DMS53 (cell line): ENCODE measurements at regions not wholly inside any gene's neighbourhood (a gene's known extent, or its start where the extent isn't known, plus 50 kb on each side); places are given as distances from the start of the nearest gene placed in this dataset.

Experiments
- DNase-seq: peaks from one replicate; lab custom pipeline; 2025; lab: John Stamatoyannopoulos, UW

GRCh38 chr6:5946701-5947100, 60.0 kb downstream of the NRN1 start:
- DNase-seq, result no peak

- DNase-seq, result no peak
Measured at GRCh38 chr6:5946181-5946580, 60.5 kb downstream of the NRN1 start.

DNA sequence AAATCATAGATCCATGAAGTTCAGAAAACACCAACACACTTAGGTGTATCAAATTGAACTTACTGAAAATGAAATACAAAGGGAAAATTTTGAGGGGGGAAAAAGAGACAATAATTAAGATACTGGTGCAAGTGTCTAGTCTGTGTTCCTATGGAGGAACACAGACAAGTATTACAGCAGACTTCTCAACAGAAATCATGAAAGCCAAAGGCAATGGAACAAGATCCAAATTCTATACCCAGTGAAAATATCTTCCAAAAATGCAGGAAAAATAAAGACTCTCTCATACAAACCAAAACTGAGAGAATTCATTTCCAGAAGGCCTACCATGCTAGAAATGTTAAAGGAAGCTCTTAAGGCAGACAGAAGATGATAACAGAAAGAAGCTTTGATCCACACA, 63.1 kb downstream of the NRN1 start:
- peak; percentile 2 for DNase-seq

DNA sequence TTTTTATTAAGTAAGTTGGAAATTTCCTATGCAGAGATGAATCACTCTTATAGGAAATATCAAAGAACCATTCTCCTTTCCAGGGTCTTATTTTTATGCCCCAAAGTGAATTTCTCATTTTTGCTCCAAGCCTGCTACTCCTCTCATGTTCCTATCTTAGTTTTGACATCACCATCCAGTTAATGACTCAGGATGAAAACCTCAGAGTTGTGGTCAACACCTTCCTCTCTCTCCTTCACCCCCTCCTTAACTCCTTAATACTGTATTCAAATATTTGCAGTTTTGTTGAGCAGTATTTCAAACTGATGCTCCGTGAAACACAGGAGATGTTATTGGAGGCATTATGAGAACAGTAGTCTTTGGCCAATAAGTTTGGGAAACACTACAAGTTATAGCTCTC, 64.1 kb downstream of the NRN1 start:
- no peak for DNase-seq

DNA sequence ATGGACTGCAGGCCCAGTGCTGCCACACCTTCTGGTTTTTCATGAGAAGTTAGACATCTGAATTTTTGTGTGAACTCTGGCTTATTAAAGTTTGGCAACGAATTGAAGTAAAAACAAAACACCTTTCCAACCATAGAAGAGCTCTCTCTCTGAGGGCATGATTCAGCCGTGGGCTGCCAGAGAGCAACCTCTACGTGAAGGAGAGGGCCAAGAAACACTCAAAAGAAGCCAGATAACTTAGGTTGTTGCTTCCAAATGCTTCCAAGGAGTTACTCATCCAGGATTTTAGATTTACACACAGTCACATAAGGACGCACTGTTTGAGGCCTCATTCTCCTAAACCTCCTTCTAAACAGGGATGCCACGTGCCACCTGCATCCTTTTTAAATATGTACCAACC, 65.5 kb downstream of the NRN1 start:
- DNase-seq, result no peak

DNA sequence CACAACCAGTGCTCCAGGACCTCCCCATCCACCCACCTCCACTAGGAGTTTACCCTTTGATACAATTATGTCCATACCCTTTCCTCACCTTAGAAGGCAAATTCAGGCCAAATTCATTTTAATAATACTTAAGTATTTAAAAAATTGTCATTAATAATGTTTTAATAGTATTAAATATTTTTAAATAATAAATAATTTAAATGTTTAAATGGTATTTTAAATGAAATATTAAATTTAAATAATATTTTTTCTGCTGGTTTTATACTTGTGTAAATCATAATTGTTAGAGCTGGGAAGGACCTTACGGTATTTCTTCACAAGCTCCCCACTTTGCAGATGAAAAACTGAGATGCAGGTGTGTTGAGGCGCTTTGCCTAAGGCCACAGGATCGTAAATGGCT, 67.8 kb downstream of the NRN1 start:
- DNase-seq, result no peak

DNA sequence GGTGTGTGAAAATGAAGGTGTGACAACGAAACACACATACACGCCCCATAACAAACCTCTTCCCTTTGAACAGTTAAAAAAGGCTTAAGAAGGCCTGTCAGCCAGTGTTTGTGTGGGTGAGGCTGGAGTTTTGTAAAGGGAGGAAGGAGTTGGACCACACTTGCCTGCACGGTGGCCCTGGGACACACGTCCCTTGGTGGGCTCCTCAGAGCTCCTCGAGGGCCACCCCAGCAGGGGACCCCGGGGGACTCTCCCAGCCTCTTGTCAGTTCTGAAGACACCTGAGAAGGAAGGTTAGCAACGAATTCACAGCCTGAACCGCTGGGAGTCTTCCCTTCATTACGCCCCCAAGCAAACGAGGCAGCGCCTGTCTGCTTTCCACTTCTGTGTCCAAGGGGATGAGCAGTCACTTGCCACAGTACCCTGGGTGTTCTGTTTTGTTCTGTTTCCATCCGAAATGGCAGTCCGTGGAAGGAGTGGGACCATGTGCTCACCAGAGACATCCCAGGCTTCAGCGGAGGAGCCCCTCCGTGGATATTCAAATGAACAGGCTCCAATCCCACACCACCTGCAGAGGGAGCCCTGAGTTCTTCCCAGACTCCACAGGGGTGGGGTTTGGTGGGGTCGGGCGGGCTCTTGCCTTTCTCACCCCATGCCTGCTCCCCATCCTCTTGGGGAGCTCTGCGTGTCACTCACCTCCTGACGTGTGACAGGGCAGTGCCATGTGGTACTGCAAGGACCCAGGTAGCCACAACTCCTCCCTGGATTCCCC, 68.6 kb downstream of the NRN1 start:
- DNase-seq, result no peak

GRCh38 chr6:5937169-5937909, 69.4 kb downstream of the NRN1 start:
- no peak for DNase-seq

DNA sequence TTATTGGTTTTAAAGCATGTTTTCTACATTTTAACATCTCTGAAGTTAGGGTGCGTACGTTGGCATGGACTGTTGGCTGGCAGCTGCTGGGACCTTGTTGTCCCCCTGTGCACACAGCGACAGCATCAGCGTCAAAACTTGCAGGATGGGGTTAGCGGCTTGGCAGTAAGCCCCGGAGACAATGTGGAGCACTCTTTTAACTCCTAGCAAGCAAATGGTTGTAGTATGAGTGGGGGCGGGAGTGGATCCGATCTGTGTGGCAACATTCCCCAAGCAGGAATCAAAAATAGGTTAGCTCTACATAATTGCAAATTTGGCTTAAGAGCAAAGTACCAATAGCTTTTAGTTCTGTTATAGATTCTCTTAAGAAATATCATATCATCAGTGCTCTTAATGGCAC, 70.1 kb downstream of the NRN1 start:
- DNase-seq, result no peak

GRCh38 chr6:5936140-5936539, 70.6 kb downstream of the NRN1 start:
- DNase-seq, result no peak

DNA sequence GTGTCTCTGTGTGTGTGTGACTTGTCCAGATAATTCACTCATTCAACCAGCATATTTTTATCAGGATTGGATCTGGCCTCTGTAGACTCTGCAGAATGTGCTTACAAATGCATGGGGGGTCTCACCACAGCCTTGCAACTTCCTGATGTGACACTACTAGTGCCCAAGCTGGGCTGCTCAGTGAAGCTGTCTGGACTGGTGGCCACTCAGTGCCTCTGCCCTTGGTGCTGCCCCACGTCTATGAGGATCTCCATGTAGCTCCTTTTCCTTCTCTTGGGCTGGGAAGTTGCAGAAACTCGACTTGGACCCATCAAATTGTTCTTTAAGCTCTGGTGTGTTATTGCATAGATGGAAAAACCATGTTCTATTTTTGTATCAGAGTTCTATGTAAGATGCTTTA, 75.8 kb downstream of the NRN1 start:
- no peak for DNase-seq

GRCh38 chr6:5930143-5930770, 76.5 kb downstream of the NRN1 start:
- no peak for DNase-seq

DNA sequence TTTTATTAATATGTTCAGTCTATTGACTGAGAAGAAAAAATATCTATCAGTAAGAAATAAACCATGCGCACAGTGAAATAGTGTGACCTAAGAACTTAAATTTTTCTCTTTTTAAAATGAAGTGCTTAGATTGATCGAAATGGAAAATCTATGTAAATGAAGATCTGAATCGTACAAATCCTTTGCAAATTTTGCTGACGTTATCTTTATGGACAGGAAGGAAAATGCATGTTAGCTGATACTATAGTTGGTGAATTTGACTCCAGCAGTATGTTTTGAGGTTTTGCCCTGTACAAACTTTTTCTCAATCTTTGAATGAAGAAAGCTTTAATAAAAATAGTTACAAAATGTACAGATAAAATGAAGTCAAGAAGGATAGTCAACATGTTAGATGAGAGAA, 82.9 kb downstream of the NRN1 start:
- DNase-seq, result no peak

- DNase-seq, result no peak
Measured at GRCh38 chr6:5922230-5922629, 84.5 kb downstream of the NRN1 start.

- no peak for DNase-seq
Measured at GRCh38 chr6:5909721-5910120, 97.0 kb downstream of the NRN1 start.

- no peak for DNase-seq
Measured at GRCh38 chr6:5906842-5907241, 99.9 kb downstream of the NRN1 start.

DNA sequence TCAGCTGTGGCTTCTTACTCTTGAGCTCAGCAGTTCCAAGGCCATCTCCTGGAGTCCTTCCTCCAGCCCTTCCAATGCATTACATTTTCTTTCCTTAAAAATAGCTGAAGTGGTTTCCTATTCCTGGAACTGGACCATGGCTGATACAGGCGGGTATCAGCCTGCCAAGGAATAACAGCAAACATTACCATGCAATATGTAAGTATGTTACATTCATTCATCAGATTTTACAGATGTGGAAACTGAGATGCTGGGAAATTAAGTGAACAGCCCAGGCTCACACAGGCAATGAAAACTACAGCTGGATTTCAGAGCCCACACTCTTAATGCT, 100.4 kb downstream of the NRN1 start:
- no peak for DNase-seq

DNA sequence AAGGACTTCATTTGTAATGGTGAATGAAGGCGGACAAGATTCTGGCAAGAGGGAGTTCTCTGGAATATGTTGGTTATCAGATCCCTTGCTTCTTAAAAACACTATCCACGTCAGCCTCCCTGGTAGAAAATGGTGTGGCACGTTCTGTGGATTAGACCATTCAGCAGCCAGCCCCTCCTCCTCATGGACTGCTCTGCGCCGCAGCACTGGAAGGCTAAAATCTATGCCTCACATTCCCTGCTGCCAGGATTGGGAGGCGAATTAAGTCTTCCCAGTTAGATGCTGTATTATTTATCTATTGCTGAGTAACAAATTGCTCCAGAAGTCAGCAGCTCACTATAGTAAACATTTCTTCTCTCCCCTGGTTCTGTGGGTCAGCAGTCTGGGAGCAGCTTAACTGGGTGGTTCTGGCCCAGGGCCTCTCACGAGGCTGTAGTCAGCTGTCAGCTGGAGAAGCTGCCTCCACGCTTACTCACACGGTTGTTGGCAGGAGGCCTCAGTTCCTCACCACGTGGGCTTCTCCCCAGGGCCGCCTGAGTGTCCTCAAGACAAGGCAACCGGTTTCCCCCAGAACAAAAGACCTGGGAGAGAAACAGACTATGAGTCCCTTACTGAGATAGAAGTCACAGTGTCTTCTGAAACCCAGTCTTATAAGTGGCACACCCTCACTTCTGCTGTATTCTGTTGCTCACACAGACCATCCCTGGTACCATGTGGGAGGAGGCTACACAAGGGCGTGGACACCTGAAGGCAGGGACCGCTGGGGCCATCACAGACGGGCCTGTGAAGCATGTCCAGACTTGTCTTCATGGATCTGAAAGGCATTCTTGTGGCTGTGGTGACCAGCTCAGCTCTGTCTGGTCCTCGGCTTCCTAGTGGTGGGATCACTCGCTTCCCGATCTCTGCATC, 101.0 kb downstream of the NRN1 start:
- no peak for DNase-seq

DNA sequence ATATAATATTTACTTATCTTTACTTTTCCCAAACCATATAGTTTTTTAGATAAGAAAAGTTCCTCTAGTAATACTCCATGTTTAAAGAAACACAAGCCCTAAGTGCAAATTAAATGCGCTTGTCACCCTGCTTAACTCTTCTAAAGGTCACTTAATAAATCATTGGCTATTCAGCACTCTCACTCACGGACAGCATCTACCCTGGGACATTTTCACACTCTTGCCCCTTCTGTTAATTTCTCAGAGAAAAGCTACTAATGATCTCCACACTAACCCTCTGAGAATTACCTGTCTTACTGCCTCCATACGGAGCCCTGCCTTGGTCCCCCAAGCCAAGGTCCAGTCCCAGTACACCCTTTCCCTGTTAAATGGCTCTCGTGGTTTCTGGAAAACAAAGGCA, 102.2 kb downstream of the NRN1 start:
- DNase-seq, result no peak

GRCh38 chr6:5899216-5900045, 107.3 kb downstream of the NRN1 start:
- DNase-seq, result no peak

DNA sequence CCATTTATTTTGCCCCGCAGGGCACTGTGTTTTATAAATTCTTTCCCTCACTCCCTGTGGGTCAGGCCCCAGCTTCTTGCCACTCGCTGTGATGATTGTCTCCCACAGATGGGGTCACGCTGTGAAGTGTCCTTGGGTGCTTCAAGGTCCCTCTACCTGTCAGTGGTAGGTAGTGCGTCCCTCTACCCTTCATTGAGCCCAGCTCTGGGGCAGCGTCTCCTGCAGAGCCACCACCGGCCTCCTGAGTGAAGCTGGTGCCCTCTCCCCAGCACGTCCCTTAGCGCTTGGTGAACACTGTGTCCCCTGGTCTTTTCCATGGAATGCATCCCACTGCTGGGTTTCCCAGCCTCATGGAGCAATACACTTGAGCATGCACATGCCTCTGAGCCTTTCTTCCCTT, 108.2 kb downstream of the NRN1 start:
- DNase-seq, result peak; percentile 17
